DOHH2 (cell line): ENCODE measurements at regions not wholly inside any gene's neighbourhood (a gene's known extent, or its start where the extent isn't known, plus 50 kb on each side); places are given as distances from the start of the nearest gene placed in this dataset.

Experiments
- EZH2phosphoT487 ChIP-seq: fragments of 200-600 bp; sonication (generic); IDR thresholded peaks from 2 replicates; pipeline ENCODE4 v1.6.1; 2017; ENCODE audit warnings: borderline replicate concordance, mild to moderate bottlenecking, antibody characterized with exemption, low read length, moderate library complexity, mixed read lengths
- TF ChIP-seq, protein P1 (sequence below): fragments of 200-600 bp; sonication (generic); IDR thresholded peaks from one replicate; pipeline ENCODE4 v1.5.1; 2014; ENCODE audit warnings: antibody characterized with exemption, mild to moderate bottlenecking, low read depth, low read length; ENCODE audit not compliant: poor library complexity, severe bottlenecking

DNA sequence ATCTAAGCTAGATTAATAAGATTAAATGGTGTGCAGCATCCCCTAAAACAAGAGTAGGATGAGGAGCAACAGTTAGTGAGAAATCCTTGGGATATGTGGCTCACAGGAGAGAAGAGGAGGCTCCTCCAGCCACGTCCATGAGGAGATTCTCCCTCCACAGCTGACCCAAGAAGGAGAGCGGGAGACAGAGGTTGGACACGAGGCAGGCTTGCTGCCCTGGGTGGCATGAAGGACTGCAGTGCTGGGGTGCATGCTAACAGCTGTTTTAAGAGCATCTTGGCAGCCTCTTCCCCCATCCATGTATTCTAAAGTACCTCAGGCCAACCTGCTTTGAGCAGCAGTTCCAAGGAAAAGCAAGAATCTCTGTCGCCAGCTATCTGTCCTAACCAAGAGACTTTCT, 284.4 kb upstream of the B3GAT1 start:
- TF ChIP-seq, protein P1, sequence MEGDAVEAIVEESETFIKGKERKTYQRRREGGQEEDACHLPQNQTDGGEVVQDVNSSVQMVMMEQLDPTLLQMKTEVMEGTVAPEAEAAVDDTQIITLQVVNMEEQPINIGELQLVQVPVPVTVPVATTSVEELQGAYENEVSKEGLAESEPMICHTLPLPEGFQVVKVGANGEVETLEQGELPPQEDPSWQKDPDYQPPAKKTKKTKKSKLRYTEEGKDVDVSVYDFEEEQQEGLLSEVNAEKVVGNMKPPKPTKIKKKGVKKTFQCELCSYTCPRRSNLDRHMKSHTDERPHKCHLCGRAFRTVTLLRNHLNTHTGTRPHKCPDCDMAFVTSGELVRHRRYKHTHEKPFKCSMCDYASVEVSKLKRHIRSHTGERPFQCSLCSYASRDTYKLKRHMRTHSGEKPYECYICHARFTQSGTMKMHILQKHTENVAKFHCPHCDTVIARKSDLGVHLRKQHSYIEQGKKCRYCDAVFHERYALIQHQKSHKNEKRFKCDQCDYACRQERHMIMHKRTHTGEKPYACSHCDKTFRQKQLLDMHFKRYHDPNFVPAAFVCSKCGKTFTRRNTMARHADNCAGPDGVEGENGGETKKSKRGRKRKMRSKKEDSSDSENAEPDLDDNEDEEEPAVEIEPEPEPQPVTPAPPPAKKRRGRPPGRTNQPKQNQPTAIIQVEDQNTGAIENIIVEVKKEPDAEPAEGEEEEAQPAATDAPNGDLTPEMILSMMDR, result no peak
- TF ChIP-seq EZH2phosphoT487, result no peak
